D721Med (cell line): ENCODE measurements at regions not wholly inside any gene's neighbourhood (a gene's known extent, or its start where the extent isn't known, plus 50 kb on each side); places are given as distances from the start of the nearest gene placed in this dataset.

Source experiments
- DNase-seq: peaks from one replicate; pipeline ENCODE4 v3.0.0; 2011; ENCODE audit warnings: low spot score; ENCODE audit not compliant: insufficient read length
- FAIRE-seq: peaks from 2 replicates; lab custom pipeline; 2011; peaks lifted over from hg19 to GRCh38; lab: Jason Lieb, UNC
- CTCF ChIP-seq: IDR thresholded peaks from 2 replicates; pipeline ENCODE4 v1.5.1; 2012; ENCODE audit warnings: mild to moderate bottlenecking, control low read depth; ENCODE audit not compliant: insufficient read depth; ENCODE audit errors: missing control alignments

DNA sequence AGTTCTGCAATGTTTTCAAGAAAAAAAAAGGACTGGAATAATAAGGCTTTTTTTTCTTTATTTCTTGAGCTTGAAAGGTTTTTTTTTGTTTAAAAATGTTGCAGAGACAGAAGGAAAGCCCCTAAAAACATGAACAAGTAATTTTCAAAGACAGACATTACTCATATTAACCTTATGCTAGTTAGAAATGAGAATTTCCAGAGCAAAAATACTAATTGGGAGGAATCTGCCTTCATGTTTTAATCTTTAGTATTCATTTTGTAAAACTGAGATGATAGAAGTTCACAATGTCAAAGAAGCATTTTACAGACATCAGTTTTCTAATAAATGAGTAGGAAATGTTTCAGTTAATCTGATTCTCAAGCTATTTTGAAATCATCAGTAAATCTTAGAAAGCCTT lies 1805.3 kb downstream of the PCDH7 start:
- no peak for TF ChIP-seq CTCF
- FAIRE-seq (no peak), DNase-seq (no peak)

DNA sequence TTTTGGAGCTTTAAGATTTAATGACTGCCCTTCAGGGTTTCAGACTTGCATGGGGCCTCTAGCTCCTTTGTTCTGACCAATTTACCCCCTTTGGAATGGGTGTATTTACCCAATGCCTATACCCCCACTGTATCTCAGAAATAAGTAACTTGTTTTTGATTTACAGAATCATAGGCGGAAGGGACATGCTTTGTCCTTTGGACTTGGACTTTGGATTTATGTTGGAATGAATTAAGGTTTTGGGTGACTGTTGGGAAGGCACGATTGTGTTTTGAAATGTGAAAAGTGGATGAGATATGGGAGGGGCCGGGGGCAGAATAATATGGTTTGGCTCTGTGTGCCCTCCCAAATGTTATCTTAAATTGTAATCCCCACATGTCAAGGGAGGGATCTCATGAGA lies 1824.7 kb downstream of the PCDH7 start:
- no peak for TF ChIP-seq CTCF
- FAIRE-seq (no peak), DNase-seq (no peak)

GRCh38 chr4:32551943-32552342 lies 1831.8 kb downstream of the PCDH7 start:
- FAIRE-seq = no peak
- no peak for DNase-seq
- TF ChIP-seq CTCF = no peak

DNA sequence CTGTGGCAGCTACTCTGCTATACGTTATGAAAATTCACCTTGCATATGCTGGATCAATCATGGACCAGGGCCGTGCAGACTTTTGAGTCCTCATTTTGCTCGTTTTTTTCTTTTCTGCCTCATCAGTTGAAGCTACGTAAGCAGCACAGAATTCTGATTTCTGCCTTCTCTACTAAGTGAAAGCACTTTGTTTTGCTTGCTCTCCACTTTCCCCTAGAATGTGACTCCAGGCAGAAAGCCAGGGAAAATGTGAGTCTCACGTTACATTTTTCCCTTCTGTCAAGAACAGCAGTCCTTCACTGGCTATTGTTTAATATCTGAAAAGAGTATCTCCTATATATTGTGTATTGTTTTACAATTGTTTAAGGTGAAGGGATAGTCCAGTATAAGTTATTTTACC lies 1840.1 kb downstream of the PCDH7 start:
- no peak for DNase-seq
- no peak for FAIRE-seq
- TF ChIP-seq CTCF = no peak

GRCh38 chr4:32562010-32562409 lies 1841.8 kb downstream of the PCDH7 start:
- no peak for TF ChIP-seq CTCF
- DNase-seq (no peak), FAIRE-seq (peak; percentile 6)

DNA sequence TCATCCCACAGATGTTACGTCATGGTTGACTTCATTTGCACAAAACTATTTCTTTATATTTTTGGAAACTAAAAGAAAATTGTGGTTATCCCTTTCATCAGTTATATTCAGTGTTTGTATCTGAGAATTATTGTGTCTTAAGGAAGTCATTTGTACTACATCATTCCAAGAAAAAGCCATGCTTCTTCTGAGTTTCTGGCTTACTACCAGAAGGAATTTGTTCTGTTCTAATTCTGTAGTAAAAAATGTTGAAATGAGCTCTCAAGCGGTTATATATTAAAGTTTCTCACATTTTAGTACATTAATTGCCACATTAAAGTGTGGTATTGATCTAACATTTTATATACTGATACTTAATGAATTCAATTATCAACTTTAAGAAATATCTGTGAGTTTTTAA lies 1844.5 kb downstream of the PCDH7 start:
- DNase-seq (no peak), FAIRE-seq (no peak)
- no peak for TF ChIP-seq CTCF

- DNase-seq (no peak), FAIRE-seq (no peak)
- TF ChIP-seq CTCF = no peak
These were observed 1849.7 kb downstream of the PCDH7 start for GRCh38 chr4:32569861-32570260.
